ENCODE measurements at regions not wholly inside any gene's neighbourhood (a gene's known extent, or its start where the extent isn't known, plus 50 kb on each side); places are given as distances from the start of the nearest gene placed in this dataset.
A peak's percentile ranks its signal among the peaks of the same experiment; 100 is the strongest.
"Not testable (repeated sequence)": the region's sequence is repeated elsewhere in the genome, so short reads cannot be mapped to it uniquely, and the experiment has no call there.

GRCh38 chr7:119300341-119300740 lies 972.6 kb upstream of the KCND2 start:
- DNase-seq, result not testable (repeated sequence)

- no peak for DNase-seq
Observed at GRCh38 chr7:119320316-119320715, 952.7 kb upstream of the KCND2 start.

- DNase-seq, result no peak
Observed at GRCh38 chr7:119329715-119330114, 943.3 kb upstream of the KCND2 start.

- no peak for DNase-seq
Observed at GRCh38 chr7:119335405-119335804, 937.6 kb upstream of the KCND2 start.

- no peak for DNase-seq
Observed at GRCh38 chr7:119341822-119342221, 931.2 kb upstream of the KCND2 start.

GRCh38 chr7:119343289-119343688 lies 929.7 kb upstream of the KCND2 start:
- no peak for DNase-seq

GRCh38 chr7:119344466-119344865 lies 928.5 kb upstream of the KCND2 start:
- DNase-seq, result no peak

- no peak for DNase-seq
Observed at GRCh38 chr7:119348491-119348890, 924.5 kb upstream of the KCND2 start.

- no peak for DNase-seq
Observed at GRCh38 chr7:119350334-119350733, 922.6 kb upstream of the KCND2 start.

- DNase-seq, result no peak
Observed at GRCh38 chr7:119351320-119351719, 921.7 kb upstream of the KCND2 start.

- no peak for DNase-seq
Observed at GRCh38 chr7:119374436-119374835, 898.5 kb upstream of the KCND2 start.

GRCh38 chr7:119377861-119378260 lies 895.1 kb upstream of the KCND2 start:
- no peak for DNase-seq

GRCh38 chr7:119382726-119383125 lies 890.2 kb upstream of the KCND2 start:
- no peak for DNase-seq

GRCh38 chr7:119395024-119395423 lies 878.0 kb upstream of the KCND2 start:
- no peak for DNase-seq

- DNase-seq, result no peak
Observed at GRCh38 chr7:119397156-119397555, 875.8 kb upstream of the KCND2 start.

- DNase-seq, result no peak
Observed at GRCh38 chr7:119408596-119408995, 864.4 kb upstream of the KCND2 start.

- DNase-seq, result no peak
Observed at GRCh38 chr7:119413314-119413805, 859.6 kb upstream of the KCND2 start.

GRCh38 chr7:119415682-119416081 lies 857.3 kb upstream of the KCND2 start:
- no peak for DNase-seq

GRCh38 chr7:119421657-119422056 lies 851.3 kb upstream of the KCND2 start:
- DNase-seq, result no peak

GRCh38 chr7:119436882-119437281 lies 836.1 kb upstream of the KCND2 start:
- no peak for DNase-seq

GRCh38 chr7:119438315-119438714 lies 834.7 kb upstream of the KCND2 start:
- no peak for DNase-seq

GRCh38 chr7:119439192-119439591 lies 833.8 kb upstream of the KCND2 start:
- no peak for DNase-seq

GRCh38 chr7:119452401-119452800 lies 820.6 kb upstream of the KCND2 start:
- no peak for DNase-seq

GRCh38 chr7:119465798-119466305 lies 807.1 kb upstream of the KCND2 start:
- no peak for DNase-seq

GRCh38 chr7:119472408-119473038 lies 800.5 kb upstream of the KCND2 start:
- DNase-seq, result peak; percentile 93
